HepG2 (cell line): ENCODE measurements at regions not wholly inside any gene's neighbourhood (a gene's known extent, or its start where the extent isn't known, plus 50 kb on each side); places are given as distances from the start of the nearest gene placed in this dataset.

Experiments used
- REST ChIP-seq, 2 experiments: IDR thresholded peaks; 2 replicates each; pipeline ENCODE4 v1.6.1; 2011 to 2012; ENCODE audit warnings: low read length in 2 of 2, borderline replicate concordance in 1 of 2, low read depth in 1 of 2, mild to moderate bottlenecking in 1 of 2, moderate library complexity in 1 of 2
- SIN3B ChIP-seq: fragments of 150-350 bp; IDR thresholded peaks from 2 replicates; pipeline ENCODE4 v1.6.1; 2014; ENCODE audit warnings: low read length
- ZNF274 ChIP-seq: sonication (generic); formaldehyde crosslinking; IDR thresholded peaks from 2 replicates; pipeline ENCODE4 v1.5.1; 2020; ENCODE audit warnings: mild to moderate bottlenecking, missing genetic modification reagents
- ZNF563 ChIP-seq: sonication (generic); formaldehyde crosslinking; IDR thresholded peaks from 2 replicates; pipeline ENCODE4 v1.8.0; 2022; ENCODE audit warnings: mild to moderate bottlenecking, moderate library complexity, missing genetic modification reagents

- TF ChIP-seq REST (IDR thresholded peaks at IDR 0.05; ENCODE audit: borderline replicate concordance in 1 of 2, low read depth in 1 of 2, low read length in 2 of 2) (no peak), ZNF274 (no peak), ZNF563 (CRISPR knock-in tag) (no peak), SIN3B (no peak)
These were observed 1425.5 kb downstream of the PCDH18 start for GRCh38 chr4:136106753-136107152.
